DMS53 (cell line): ENCODE measurements at regions not wholly inside any gene's neighbourhood (a gene's known extent, or its start where the extent isn't known, plus 50 kb on each side); places are given as distances from the start of the nearest gene placed in this dataset.

Source experiments
- DNase-seq: peaks from one replicate; lab custom pipeline; 2025; lab: John Stamatoyannopoulos, UW

DNA sequence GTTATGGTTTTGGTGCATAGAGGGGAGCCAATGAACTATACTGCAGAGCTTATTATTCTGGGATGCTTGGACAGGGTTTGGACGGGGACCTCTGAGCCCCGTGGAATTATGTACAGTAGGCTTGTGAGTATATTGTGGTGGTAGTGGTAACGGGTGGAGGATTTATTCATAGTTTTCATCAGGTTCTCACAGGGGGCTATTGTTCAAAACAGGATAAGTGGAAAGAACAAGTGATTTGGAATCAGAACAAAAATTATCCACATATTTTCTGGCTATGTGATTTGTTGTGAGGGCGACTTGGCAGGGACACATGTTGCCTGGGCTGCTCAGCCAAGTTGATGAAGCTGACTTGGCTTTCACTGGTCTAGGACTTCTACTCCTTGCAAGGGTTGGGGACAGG lies 64.6 kb upstream of the ELOVL5 start:
- DNase-seq: no peak

DNA sequence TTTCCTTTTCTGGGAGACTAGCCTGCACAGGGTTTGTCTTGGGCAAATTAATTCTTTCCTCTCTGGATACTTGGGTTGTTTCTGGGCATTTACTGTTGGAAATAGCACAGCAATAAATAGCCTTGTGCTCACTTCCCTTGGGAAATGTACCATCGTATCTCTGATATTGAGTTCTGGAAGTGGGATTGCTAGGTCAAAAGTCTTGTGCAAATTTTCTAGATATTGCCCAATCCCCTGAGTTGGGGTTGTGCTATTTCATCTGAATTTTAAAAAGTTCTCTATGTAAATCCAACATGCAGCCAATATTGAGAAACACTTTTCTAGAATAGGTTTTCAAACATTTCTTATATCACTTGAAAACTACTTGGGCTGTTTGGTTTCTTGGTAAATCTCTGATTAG lies 64.0 kb upstream of the ELOVL5 start:
- DNase-seq: no peak

DNA sequence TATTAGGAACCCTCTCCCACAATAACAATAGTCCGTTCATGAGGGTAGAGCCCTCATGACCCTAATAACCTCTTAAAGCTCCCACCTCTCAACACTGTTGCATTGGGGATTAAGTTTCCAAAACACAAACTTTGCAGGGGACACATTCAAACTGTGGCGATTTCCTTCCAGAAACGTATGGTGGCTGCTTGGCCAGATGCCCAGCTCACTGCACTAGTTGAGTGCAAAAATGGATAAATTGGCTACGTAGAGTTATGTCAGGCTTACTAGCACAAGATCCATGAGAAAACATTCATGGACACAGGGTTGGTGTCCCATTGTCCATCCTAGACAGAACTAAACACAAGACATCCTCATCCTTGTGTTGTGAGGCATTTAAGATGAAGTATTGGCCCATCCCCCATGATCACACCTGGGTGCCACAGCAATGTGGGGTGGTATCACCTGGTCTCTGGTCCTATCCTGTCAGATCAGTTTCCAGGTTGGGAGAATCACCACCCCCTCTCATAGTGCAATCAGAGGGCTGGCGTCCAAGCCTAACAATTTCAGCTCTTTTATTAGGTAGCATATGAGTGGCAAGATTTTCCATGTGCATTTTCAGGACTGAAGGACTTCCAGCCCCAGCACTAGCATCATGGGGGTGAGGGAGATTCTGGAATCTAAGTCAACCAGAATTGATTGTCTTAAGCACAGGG lies 63.4 kb upstream of the ELOVL5 start:
- DNase-seq: no peak

DNA sequence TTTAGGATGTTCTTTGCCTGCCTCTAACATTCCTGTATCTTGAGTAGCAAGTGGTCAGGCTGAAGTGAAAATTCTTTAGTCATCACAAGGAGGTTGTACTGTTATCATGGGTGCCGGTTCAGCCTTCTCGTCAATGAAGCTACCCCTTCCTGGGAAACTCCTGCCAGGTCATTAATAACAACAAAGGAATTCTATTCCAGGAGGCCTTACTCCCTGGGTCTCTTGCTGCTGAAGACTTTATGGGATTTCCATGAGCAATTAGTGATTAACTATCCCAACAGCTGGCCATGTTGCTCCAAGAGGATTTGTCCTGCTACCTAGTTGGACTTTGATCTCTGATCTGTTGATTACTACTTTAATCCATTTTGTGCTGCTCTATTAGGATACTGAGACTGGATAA lies 62.7 kb upstream of the ELOVL5 start:
- DNase-seq: no peak

DNA sequence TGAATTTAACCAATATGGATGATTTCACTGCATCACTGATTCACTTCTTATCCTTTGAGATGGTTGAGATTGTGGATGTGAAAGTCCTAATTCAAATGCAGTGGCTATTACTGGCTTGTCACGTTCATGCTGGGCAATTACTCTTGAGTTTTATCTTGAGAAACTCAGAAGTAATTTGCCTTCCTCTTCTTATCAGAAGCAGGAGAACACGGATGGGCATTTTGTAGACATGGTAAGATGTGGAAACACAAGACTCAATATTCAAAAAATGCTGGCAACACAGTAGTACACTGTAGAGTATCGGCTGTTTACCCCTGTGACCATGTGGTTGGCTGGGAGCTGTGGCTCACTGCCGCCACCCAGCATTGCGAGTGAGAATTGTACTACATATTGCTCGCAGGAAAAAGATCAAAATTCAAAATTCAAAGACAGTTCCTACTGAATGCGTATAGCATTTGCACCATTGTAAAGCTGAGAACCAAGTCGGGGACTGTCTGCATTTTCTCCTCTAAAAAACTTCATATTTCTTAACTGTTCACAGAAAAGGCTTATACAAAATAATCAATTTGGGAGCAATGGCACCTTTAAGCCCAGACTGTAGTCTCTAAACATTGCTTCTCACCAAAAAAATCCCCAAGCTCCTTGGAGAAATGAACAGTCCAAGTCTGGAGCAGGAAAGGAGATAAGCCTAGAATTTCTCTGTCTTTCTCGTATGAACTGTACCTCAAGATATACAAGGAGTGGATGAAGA lies 61.9 kb upstream of the ELOVL5 start:
- DNase-seq: peak; percentile 70

DNA sequence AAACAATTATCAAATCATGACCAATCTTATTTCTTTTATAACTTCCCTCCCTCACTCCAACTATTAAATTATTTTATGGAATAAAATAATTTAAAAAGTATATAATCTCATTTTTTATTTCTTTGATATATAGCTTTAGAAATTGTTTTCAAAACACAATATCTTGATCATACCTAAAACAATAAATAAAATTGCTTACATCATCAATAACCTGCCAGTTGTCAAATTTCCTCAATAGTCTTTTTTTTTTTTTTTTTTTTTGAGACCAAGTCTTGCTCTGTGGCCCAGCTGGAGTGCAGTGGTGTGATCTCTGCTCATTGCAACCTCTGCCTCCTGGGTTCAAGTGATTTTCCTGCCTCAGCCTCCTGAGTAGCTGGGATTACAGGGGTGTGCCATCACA lies 60.1 kb upstream of the ELOVL5 start:
- DNase-seq: no peak

DNA sequence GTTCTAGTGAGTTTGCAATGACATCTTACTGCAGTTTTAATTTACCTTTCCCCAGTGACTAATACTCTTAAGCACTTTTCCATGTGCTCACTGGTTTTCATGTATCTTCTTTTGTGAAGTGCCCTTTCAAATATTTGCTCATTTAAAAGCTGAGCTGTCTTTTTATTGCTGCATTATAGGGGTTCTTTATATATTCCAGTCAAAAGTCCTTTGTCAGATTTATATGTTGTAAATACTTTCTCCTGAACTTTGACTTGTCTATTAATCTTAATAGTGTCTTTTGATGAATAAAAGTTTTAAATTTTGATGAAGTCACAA lies 50.2 kb upstream of the ELOVL5 start:
- no peak for DNase-seq

DNA sequence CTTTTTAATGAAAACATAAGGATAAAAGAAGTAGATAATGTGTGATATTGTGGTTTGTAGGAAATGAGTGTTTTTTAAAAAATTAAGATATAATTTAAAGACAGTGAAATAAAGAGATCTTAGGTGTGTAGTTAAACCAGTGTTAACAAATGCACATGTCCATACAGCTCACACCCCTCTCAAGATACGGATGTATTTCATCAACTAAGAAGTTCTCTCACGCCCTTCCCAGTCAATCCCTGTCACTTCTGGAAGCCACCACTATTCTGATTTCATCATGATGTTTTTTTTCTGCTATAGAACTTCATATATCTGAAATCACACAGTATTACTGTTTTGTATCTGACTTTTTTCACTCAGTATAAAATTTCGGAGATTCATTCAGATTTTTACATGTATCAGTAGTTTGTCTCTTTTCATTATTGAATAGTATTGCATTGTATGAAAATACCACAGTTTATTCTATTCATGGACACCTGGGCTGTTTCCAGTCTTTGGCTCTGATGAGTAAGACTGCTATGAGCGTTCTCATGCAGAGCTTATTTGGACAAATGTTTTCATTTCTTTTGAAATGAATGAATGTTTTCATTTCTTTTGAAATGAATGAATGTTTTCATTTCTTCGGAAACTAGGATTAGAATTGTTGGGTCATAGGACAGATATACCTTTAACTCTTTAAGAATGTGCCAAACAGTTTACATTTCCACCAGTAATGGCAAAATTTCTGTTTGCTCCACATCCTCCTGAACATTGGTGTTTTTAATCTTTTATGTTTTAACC lies 49.7 kb upstream of the ELOVL5 start:
- DNase-seq: no peak
